ENCODE measurements at regions not wholly inside any gene's neighbourhood (a gene's known extent, or its start where the extent isn't known, plus 50 kb on each side); places are given as distances from the start of the nearest gene placed in this dataset.
"Not testable (repeated sequence)": the region's sequence is repeated elsewhere in the genome, so short reads cannot be mapped to it uniquely, and the experiment has no call there.

GRCh38 chr11:21727102-21727501, 465.8 kb upstream of the ANO5 start:
- H3K9me3 ChIP-seq (ENCODE audit: control insufficient read depth in 1 of 2, low read length in 2 of 2): peaks cover 0 to 5% of the 10 kb centered on the region in 2 donors
- H3K4me1 ChIP-seq (ENCODE audit: control insufficient read depth in 1 of 2, insufficient read depth in 2 of 2, low read length in 2 of 2): no peaks in the 10 kb centered on the region
- no peak overlapping the region for H3K4me3 ChIP-seq (ENCODE audit: low read depth in 1 of 2, low read length in 2 of 2)
- no peak overlapping the region for H3K27ac ChIP-seq (ENCODE audit: low read length)
- no peaks in the 10 kb centered on the region for H3K27me3 ChIP-seq (ENCODE audit: low read depth, low read length)
- no peaks in the 10 kb centered on the region for H3K36me3 ChIP-seq (ENCODE audit: control insufficient read depth in 1 of 2, insufficient read depth in 2 of 2, low read length in 2 of 2)

GRCh38 chr11:21736404-21736803, 456.5 kb upstream of the ANO5 start:
- Histone ChIP-seq H3K36me3 (ENCODE audit: control insufficient read depth in 1 of 2, insufficient read depth in 2 of 2, low read length in 2 of 2) (no peaks in the 10 kb centered on the region), H3K27ac (ENCODE audit: low read length) (no peak overlapping the region), H3K4me1 (ENCODE audit: control insufficient read depth in 1 of 2, insufficient read depth in 2 of 2, low read length in 2 of 2) (no peaks in the 10 kb centered on the region), H3K4me3 (ENCODE audit: low read depth in 1 of 2, low read length in 2 of 2) (no peak overlapping the region), H3K27me3 (ENCODE audit: low read depth, low read length) (no peaks in the 10 kb centered on the region), H3K9me3 (ENCODE audit: control insufficient read depth in 1 of 2, low read length in 2 of 2) (peaks cover 0 to 4% of the 10 kb centered on the region in 2 donors)

GRCh38 chr11:21752475-21753243, 440.2 kb upstream of the ANO5 start:
- not testable (repeated sequence) for H3K9me3 ChIP-seq (ENCODE audit: control insufficient read depth in 1 of 2, low read length in 2 of 2); H3K4me3 ChIP-seq (ENCODE audit: low read depth in 1 of 2, low read length in 2 of 2); H3K4me1 ChIP-seq (ENCODE audit: control insufficient read depth in 1 of 2, insufficient read depth in 2 of 2, low read length in 2 of 2); H3K27me3 ChIP-seq (ENCODE audit: low read depth, low read length); H3K36me3 ChIP-seq (ENCODE audit: control insufficient read depth in 1 of 2, insufficient read depth in 2 of 2, low read length in 2 of 2); H3K27ac ChIP-seq (ENCODE audit: low read length)

GRCh38 chr11:21753244-21753767, 439.6 kb upstream of the ANO5 start:
- H3K27ac ChIP-seq (ENCODE audit: low read length); H3K27me3 ChIP-seq (ENCODE audit: low read depth, low read length); H3K4me3 ChIP-seq (ENCODE audit: low read depth in 1 of 2, low read length in 2 of 2); H3K9me3 ChIP-seq (ENCODE audit: control insufficient read depth in 1 of 2, low read length in 2 of 2); H3K36me3 ChIP-seq (ENCODE audit: control insufficient read depth in 1 of 2, insufficient read depth in 2 of 2, low read length in 2 of 2); H3K4me1 ChIP-seq (ENCODE audit: control insufficient read depth in 1 of 2, insufficient read depth in 2 of 2, low read length in 2 of 2): not testable (repeated sequence)

GRCh38 chr11:21761000-21761399, 431.9 kb upstream of the ANO5 start:
- Histone ChIP-seq H3K4me3 (ENCODE audit: low read depth in 1 of 2, low read length in 2 of 2) (peak overlapping the region in 1 of 2 donors; percentile 5), H3K9me3 (ENCODE audit: control insufficient read depth in 1 of 2, low read length in 2 of 2) (peaks cover 0 to 10% of the 10 kb centered on the region in 2 donors), H3K27me3 (ENCODE audit: low read depth, low read length) (no peaks in the 10 kb centered on the region), H3K4me1 (ENCODE audit: control insufficient read depth in 1 of 2, insufficient read depth in 2 of 2, low read length in 2 of 2) (no peaks in the 10 kb centered on the region), H3K27ac (ENCODE audit: low read length) (no peak overlapping the region), H3K36me3 (ENCODE audit: control insufficient read depth in 1 of 2, insufficient read depth in 2 of 2, low read length in 2 of 2) (no peaks in the 10 kb centered on the region)

- Histone ChIP-seq H3K36me3 (ENCODE audit: control insufficient read depth in 1 of 2, insufficient read depth in 2 of 2, low read length in 2 of 2) (no peaks in the 10 kb centered on the region), H3K4me1 (ENCODE audit: control insufficient read depth in 1 of 2, insufficient read depth in 2 of 2, low read length in 2 of 2) (no peaks in the 10 kb centered on the region), H3K27me3 (ENCODE audit: low read depth, low read length) (no peaks in the 10 kb centered on the region), H3K4me3 (ENCODE audit: low read depth in 1 of 2, low read length in 2 of 2) (no peak overlapping the region), H3K27ac (ENCODE audit: low read length) (no peak overlapping the region), H3K9me3 (ENCODE audit: control insufficient read depth in 1 of 2, low read length in 2 of 2) (no peaks in the 10 kb centered on the region)
These were observed 424.5 kb upstream of the ANO5 start for GRCh38 chr11:21768388-21768787.

GRCh38 chr11:21769188-21769587, 423.7 kb upstream of the ANO5 start:
- Histone ChIP-seq H3K4me1 (ENCODE audit: control insufficient read depth in 1 of 2, insufficient read depth in 2 of 2, low read length in 2 of 2) (no peaks in the 10 kb centered on the region), H3K27me3 (ENCODE audit: low read depth, low read length) (no peaks in the 10 kb centered on the region), H3K27ac (ENCODE audit: low read length) (no peak overlapping the region), H3K36me3 (ENCODE audit: control insufficient read depth in 1 of 2, insufficient read depth in 2 of 2, low read length in 2 of 2) (no peaks in the 10 kb centered on the region), H3K4me3 (ENCODE audit: low read depth in 1 of 2, low read length in 2 of 2) (no peak overlapping the region), H3K9me3 (ENCODE audit: control insufficient read depth in 1 of 2, low read length in 2 of 2) (no peaks in the 10 kb centered on the region)

GRCh38 chr11:21771097-21771496, 421.8 kb upstream of the ANO5 start:
- Histone ChIP-seq H3K27ac (ENCODE audit: low read length) (no peak overlapping the region), H3K4me1 (ENCODE audit: control insufficient read depth in 1 of 2, insufficient read depth in 2 of 2, low read length in 2 of 2) (no peaks in the 10 kb centered on the region), H3K27me3 (ENCODE audit: low read depth, low read length) (no peaks in the 10 kb centered on the region), H3K4me3 (ENCODE audit: low read depth in 1 of 2, low read length in 2 of 2) (no peak overlapping the region), H3K36me3 (ENCODE audit: control insufficient read depth in 1 of 2, insufficient read depth in 2 of 2, low read length in 2 of 2) (no peaks in the 10 kb centered on the region), H3K9me3 (ENCODE audit: control insufficient read depth in 1 of 2, low read length in 2 of 2) (no peaks in the 10 kb centered on the region)

GRCh38 chr11:21774212-21774611, 418.7 kb upstream of the ANO5 start:
- no peaks in the 10 kb centered on the region for H3K27me3 ChIP-seq (ENCODE audit: low read depth, low read length)
- H3K36me3 ChIP-seq (ENCODE audit: control insufficient read depth in 1 of 2, insufficient read depth in 2 of 2, low read length in 2 of 2): no peaks in the 10 kb centered on the region
- no peak overlapping the region for H3K4me3 ChIP-seq (ENCODE audit: low read depth in 1 of 2, low read length in 2 of 2)
- H3K9me3 ChIP-seq (ENCODE audit: control insufficient read depth in 1 of 2, low read length in 2 of 2): no peaks in the 10 kb centered on the region
- no peaks in the 10 kb centered on the region for H3K4me1 ChIP-seq (ENCODE audit: control insufficient read depth in 1 of 2, insufficient read depth in 2 of 2, low read length in 2 of 2)
- no peak overlapping the region for H3K27ac ChIP-seq (ENCODE audit: low read length)

- H3K4me3 ChIP-seq (ENCODE audit: low read depth in 1 of 2, low read length in 2 of 2): no peak overlapping the region
- no peaks in the 10 kb centered on the region for H3K4me1 ChIP-seq (ENCODE audit: control insufficient read depth in 1 of 2, insufficient read depth in 2 of 2, low read length in 2 of 2)
- no peak overlapping the region for H3K27ac ChIP-seq (ENCODE audit: low read length)
- H3K9me3 ChIP-seq (ENCODE audit: control insufficient read depth in 1 of 2, low read length in 2 of 2): no peaks in the 10 kb centered on the region
- no peaks in the 10 kb centered on the region for H3K27me3 ChIP-seq (ENCODE audit: low read depth, low read length)
- H3K36me3 ChIP-seq (ENCODE audit: control insufficient read depth in 1 of 2, insufficient read depth in 2 of 2, low read length in 2 of 2): no peaks in the 10 kb centered on the region
These were observed 417.0 kb upstream of the ANO5 start for GRCh38 chr11:21775911-21776310.

GRCh38 chr11:21783954-21784353, 408.9 kb upstream of the ANO5 start:
- no peaks in the 10 kb centered on the region for H3K36me3 ChIP-seq (ENCODE audit: control insufficient read depth in 1 of 2, insufficient read depth in 2 of 2, low read length in 2 of 2)
- no peak overlapping the region for H3K4me3 ChIP-seq (ENCODE audit: low read depth in 1 of 2, low read length in 2 of 2)
- peaks cover 0 to 3% of the 10 kb centered on the region in 2 donors for H3K9me3 ChIP-seq (ENCODE audit: control insufficient read depth in 1 of 2, low read length in 2 of 2)
- H3K27me3 ChIP-seq (ENCODE audit: low read depth, low read length): no peaks in the 10 kb centered on the region
- no peak overlapping the region for H3K27ac ChIP-seq (ENCODE audit: low read length)
- no peaks in the 10 kb centered on the region for H3K4me1 ChIP-seq (ENCODE audit: control insufficient read depth in 1 of 2, insufficient read depth in 2 of 2, low read length in 2 of 2)

GRCh38 chr11:21785351-21785750, 407.5 kb upstream of the ANO5 start:
- H3K36me3 ChIP-seq (ENCODE audit: control insufficient read depth in 1 of 2, insufficient read depth in 2 of 2, low read length in 2 of 2): no peaks in the 10 kb centered on the region
- H3K27ac ChIP-seq (ENCODE audit: low read length): no peak overlapping the region
- no peaks in the 10 kb centered on the region for H3K4me1 ChIP-seq (ENCODE audit: control insufficient read depth in 1 of 2, insufficient read depth in 2 of 2, low read length in 2 of 2)
- H3K27me3 ChIP-seq (ENCODE audit: low read depth, low read length): no peaks in the 10 kb centered on the region
- H3K9me3 ChIP-seq (ENCODE audit: control insufficient read depth in 1 of 2, low read length in 2 of 2): peaks cover 0 to 4% of the 10 kb centered on the region in 2 donors
- no peak overlapping the region for H3K4me3 ChIP-seq (ENCODE audit: low read depth in 1 of 2, low read length in 2 of 2)

All from muscle layer of duodenum (tissue), 2 donors.